Lower leg skin (tissue), 3 donors: ENCODE measurements at regions not wholly inside any gene's neighbourhood (a gene's known extent, or its start where the extent isn't known, plus 50 kb on each side); places are given as distances from the start of the nearest gene placed in this dataset.

Experiments used
- POLR2A ChIP-seq, 2 donors: fragments of 450-650 bp; IDR thresholded peaks; one replicate each; pipeline ENCODE4 v1.6.1; 2016 to 2017; ENCODE audit warnings: antibody characterized with exemption in 2 of 2, mild to moderate bottlenecking in 1 of 2, moderate library complexity in 1 of 2
- TF ChIP-seq, protein P1 (sequence below), 3 donors: fragments of 450-650 bp; IDR thresholded peaks; one replicate each; pipeline ENCODE4 v1.5.1; 2016; ENCODE audit warnings: antibody characterized with exemption in 3 of 3, mild to moderate bottlenecking in 3 of 3, moderate library complexity in 2 of 3

DNA sequence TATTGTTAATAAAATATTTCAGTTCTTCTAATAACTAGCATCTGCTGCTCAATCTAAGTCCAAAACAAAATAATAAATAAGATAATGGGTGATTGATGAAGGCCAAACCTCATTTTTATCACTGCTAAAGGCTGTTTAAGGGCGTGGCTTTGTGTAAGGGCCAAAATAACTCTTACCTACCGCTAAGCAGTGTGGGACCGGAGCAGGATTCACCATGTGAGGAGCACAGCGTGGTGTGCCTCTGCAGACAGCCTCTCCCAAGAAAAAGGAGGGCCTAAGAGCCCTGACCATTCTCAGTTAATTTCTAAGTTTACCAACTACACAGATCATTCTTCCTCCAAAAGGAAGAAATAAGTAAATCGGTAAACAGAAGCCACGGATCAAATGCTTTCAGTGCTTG is 353.7 kb downstream of the ARL6IP6 start:
- TF ChIP-seq, protein P1, sequence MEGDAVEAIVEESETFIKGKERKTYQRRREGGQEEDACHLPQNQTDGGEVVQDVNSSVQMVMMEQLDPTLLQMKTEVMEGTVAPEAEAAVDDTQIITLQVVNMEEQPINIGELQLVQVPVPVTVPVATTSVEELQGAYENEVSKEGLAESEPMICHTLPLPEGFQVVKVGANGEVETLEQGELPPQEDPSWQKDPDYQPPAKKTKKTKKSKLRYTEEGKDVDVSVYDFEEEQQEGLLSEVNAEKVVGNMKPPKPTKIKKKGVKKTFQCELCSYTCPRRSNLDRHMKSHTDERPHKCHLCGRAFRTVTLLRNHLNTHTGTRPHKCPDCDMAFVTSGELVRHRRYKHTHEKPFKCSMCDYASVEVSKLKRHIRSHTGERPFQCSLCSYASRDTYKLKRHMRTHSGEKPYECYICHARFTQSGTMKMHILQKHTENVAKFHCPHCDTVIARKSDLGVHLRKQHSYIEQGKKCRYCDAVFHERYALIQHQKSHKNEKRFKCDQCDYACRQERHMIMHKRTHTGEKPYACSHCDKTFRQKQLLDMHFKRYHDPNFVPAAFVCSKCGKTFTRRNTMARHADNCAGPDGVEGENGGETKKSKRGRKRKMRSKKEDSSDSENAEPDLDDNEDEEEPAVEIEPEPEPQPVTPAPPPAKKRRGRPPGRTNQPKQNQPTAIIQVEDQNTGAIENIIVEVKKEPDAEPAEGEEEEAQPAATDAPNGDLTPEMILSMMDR (IDR thresholded peaks at IDR 0.05) = no peak
- no peak for TF ChIP-seq POLR2A (IDR thresholded peaks at IDR 0.05)
